HepG2 (cell line): ENCODE measurements at regions not wholly inside any gene's neighbourhood (a gene's known extent, or its start where the extent isn't known, plus 50 kb on each side); places are given as distances from the start of the nearest gene placed in this dataset.
A peak's percentile ranks its signal among the peaks of the same experiment; 100 is the strongest.

Source experiments
- FOXC1 ChIP-seq: sonication (generic); formaldehyde crosslinking; IDR thresholded peaks from 2 replicates; pipeline ENCODE4 v1.8.0; 2022; ENCODE audit warnings: mild to moderate bottlenecking, missing genetic modification reagents, borderline replicate concordance
- KDM2A ChIP-seq: sonication (generic); formaldehyde crosslinking; IDR thresholded peaks from 2 replicates; pipeline ENCODE4 v1.4.0; 2020; ENCODE audit warnings: low read depth, missing genetic modification reagents, borderline replicate concordance
- KIAA2018 ChIP-seq: sonication (generic); formaldehyde crosslinking; IDR thresholded peaks from 2 replicates; pipeline ENCODE4 v1.5.0; 2020; ENCODE audit warnings: mild to moderate bottlenecking, missing genetic modification reagents, borderline replicate concordance
- MIXL1 ChIP-seq: IDR thresholded peaks from 2 replicates; pipeline ENCODE4 v1.6.1; 2016
- MXD3 ChIP-seq: IDR thresholded peaks from 2 replicates; pipeline ENCODE4 v1.6.1; 2016; ENCODE audit warnings: mild to moderate bottlenecking, missing biosample characterization, missing genetic modification reagents
- NPAS2 ChIP-seq: sonication (generic); formaldehyde crosslinking; IDR thresholded peaks from 2 replicates; pipeline ENCODE4 v1.8.0; 2022; ENCODE audit warnings: mild to moderate bottlenecking, missing genetic modification reagents, borderline replicate concordance
- REST ChIP-seq, 2 experiments: IDR thresholded peaks; 2 replicates each; pipeline ENCODE4 v1.6.1; 2011 to 2012; ENCODE audit warnings: low read length in 2 of 2, borderline replicate concordance in 1 of 2, low read depth in 1 of 2, mild to moderate bottlenecking in 1 of 2, moderate library complexity in 1 of 2
- XRCC5 ChIP-seq: fragments of 200-400 bp; formaldehyde crosslinking; optimal IDR thresholded peaks from 2 replicates; pipeline ENCODE3; 2017; ENCODE audit warnings: mild to moderate bottlenecking, low read length
- ZFP91 ChIP-seq: sonication (generic); formaldehyde crosslinking; IDR thresholded peaks from 2 replicates; pipeline ENCODE4 v1.9.0; 2022; ENCODE audit warnings: missing genetic modification reagents, mild to moderate bottlenecking, borderline replicate concordance
- ZNF18 ChIP-seq: sonication (generic); formaldehyde crosslinking; IDR thresholded peaks from 2 replicates; pipeline ENCODE4 v1.8.0; 2022; ENCODE audit warnings: mild to moderate bottlenecking, missing genetic modification reagents; ENCODE audit not compliant: insufficient replicate concordance
- ZNF3 ChIP-seq: IDR thresholded peaks from 2 replicates; pipeline ENCODE4 v1.7.0; 2017; ENCODE audit warnings: inconsistent platforms
- ZNF572 ChIP-seq: sonication (generic); formaldehyde crosslinking; IDR thresholded peaks from 2 replicates; pipeline ENCODE4 v1.5.1; 2020; ENCODE audit warnings: mild to moderate bottlenecking, missing genetic modification reagents
- ZNF737 ChIP-seq: sonication (generic); formaldehyde crosslinking; IDR thresholded peaks from 2 replicates; pipeline ENCODE4 v1.5.0; 2020; ENCODE audit warnings: missing genetic modification reagents, mild to moderate bottlenecking, borderline replicate concordance

- TF ChIP-seq KIAA2018 (CRISPR knock-in tag), result no peak
- no peak for TF ChIP-seq ZFP91 (CRISPR knock-in tag)
- TF ChIP-seq ZNF18, result peak; percentile 14
- TF ChIP-seq FOXC1, result no peak
- no peak for TF ChIP-seq ZNF572 (CRISPR knock-in tag)
- TF ChIP-seq ZNF737 (CRISPR knock-in tag), result no peak
- no peak for TF ChIP-seq ZNF3 (CRISPR knock-in tag)
- TF ChIP-seq NPAS2 (CRISPR knock-in tag), result no peak
- no peak for TF ChIP-seq MXD3 (CRISPR knock-in tag)
- no peak for TF ChIP-seq KDM2A (CRISPR knock-in tag)
- peak in 1 of 2 experiments; percentile 69; a peak in 2 of 4 replicates for TF ChIP-seq REST (IDR thresholded peaks at IDR 0.05; ENCODE audit: borderline replicate concordance in 1 of 2, low read depth in 1 of 2, low read length in 2 of 2)
- TF ChIP-seq MIXL1 (CRISPR knock-in tag), result peak; percentile 94
- no peak for TF ChIP-seq XRCC5
Observed at GRCh38 chr3:188002626-188003138, 151.3 kb upstream of the LPP start (continued).
